ENCODE measurements at regions not wholly inside any gene's neighbourhood (a gene's known extent, or its start where the extent isn't known, plus 50 kb on each side); places are given as distances from the start of the nearest gene placed in this dataset.
"Not testable (repeated sequence)": the region's sequence is repeated elsewhere in the genome, so short reads cannot be mapped to it uniquely, and the experiment has no call there.

- no peaks in the 10 kb centered on the region for H3K9me3 ChIP-seq
- no peak overlapping the region for H3K27ac ChIP-seq
- H3K4me3 ChIP-seq, result no peak overlapping the region
- intact Hi-C loops (cut with DNase I), result no loop called here
- no peaks in the 10 kb centered on the region for H3K4me1 ChIP-seq
- no peaks in the 10 kb centered on the region for H3K36me3 ChIP-seq
- ATAC-seq (no peak), DNase-seq (no peak)
- TF ChIP-seq, protein P1, sequence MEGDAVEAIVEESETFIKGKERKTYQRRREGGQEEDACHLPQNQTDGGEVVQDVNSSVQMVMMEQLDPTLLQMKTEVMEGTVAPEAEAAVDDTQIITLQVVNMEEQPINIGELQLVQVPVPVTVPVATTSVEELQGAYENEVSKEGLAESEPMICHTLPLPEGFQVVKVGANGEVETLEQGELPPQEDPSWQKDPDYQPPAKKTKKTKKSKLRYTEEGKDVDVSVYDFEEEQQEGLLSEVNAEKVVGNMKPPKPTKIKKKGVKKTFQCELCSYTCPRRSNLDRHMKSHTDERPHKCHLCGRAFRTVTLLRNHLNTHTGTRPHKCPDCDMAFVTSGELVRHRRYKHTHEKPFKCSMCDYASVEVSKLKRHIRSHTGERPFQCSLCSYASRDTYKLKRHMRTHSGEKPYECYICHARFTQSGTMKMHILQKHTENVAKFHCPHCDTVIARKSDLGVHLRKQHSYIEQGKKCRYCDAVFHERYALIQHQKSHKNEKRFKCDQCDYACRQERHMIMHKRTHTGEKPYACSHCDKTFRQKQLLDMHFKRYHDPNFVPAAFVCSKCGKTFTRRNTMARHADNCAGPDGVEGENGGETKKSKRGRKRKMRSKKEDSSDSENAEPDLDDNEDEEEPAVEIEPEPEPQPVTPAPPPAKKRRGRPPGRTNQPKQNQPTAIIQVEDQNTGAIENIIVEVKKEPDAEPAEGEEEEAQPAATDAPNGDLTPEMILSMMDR (IDR thresholded peaks at IDR 0.05), result no peak
- H3K27me3 ChIP-seq, result no peaks in the 10 kb centered on the region
Measured at GRCh38 chr1:227411066-227411465, 92.8 kb upstream of the CDC42BPA start.

- H3K27ac ChIP-seq; H3K27me3 ChIP-seq; H3K4me3 ChIP-seq; intact Hi-C loops (cut with DNase I); H3K36me3 ChIP-seq; H3K4me1 ChIP-seq; ATAC-seq; H3K9me3 ChIP-seq; DNase-seq: not testable (repeated sequence)
Measured at GRCh38 chr1:227406332-227406731, 88.0 kb upstream of the CDC42BPA start.

- intact Hi-C loops (cut with DNase I), result no loop called here
- TF ChIP-seq, protein P1 (IDR thresholded peaks at IDR 0.05), result no peak
- H3K9me3 ChIP-seq, result no peaks in the 10 kb centered on the region
- ATAC-seq (no peak), DNase-seq (no peak)
- H3K27me3 ChIP-seq, result no peaks in the 10 kb centered on the region
- no peak overlapping the region for H3K27ac ChIP-seq
- no peaks in the 10 kb centered on the region for H3K36me3 ChIP-seq
- H3K4me1 ChIP-seq, result no peaks in the 10 kb centered on the region
- H3K4me3 ChIP-seq, result no peak overlapping the region
Measured at GRCh38 chr1:227403535-227403934, 85.2 kb upstream of the CDC42BPA start.

GRCh38 chr1:227401562-227402342 lies 83.5 kb upstream of the CDC42BPA start:
- intact Hi-C loops (cut with DNase I), result no loop called here
- no peak for DNase-seq
- H3K4me1 ChIP-seq, result no peaks in the 10 kb centered on the region
- no peaks in the 10 kb centered on the region for H3K9me3 ChIP-seq
- H3K36me3 ChIP-seq, result no peaks in the 10 kb centered on the region
- H3K27me3 ChIP-seq, result no peaks in the 10 kb centered on the region
- TF ChIP-seq, protein P1 (IDR thresholded peaks at IDR 0.05), result no peak
- H3K27ac ChIP-seq, result no peak overlapping the region
- ATAC-seq, result no peak
- no peak overlapping the region for H3K4me3 ChIP-seq

DNA sequence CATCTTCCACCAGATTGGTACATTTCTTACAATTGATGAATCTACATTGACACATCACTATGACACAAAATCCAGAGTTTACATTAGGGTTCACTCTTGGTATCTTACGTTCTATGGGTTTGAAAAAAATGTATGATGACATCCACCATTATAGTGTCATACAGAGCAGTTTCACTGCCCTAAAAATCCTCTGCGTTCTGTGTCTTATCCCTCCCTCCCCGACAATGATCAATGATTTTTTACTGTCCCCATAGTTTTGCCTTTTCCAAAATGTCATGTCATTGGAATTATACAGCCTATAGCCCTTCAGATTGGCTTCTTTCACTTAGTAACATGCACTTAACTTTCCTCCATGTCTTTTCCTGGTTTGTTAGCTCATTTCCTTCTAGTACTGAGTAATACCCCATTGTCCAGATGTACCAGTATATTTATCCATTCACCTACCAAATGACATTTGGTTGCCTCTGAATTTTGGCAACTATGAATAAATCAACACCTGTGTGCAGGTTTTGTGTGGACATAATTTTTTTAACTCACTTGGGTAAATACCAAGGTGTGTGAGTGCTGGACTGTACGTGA lies 80.9 kb upstream of the CDC42BPA start:
- no peak for ATAC-seq
- no peak for DNase-seq
- Histone ChIP-seq H3K9me3 (no peaks in the 10 kb centered on the region), H3K36me3 (no peaks in the 10 kb centered on the region), H3K4me3 (no peak overlapping the region), H3K27me3 (no peaks in the 10 kb centered on the region), H3K4me1 (no peaks in the 10 kb centered on the region), H3K27ac (no peak overlapping the region)
- TF ChIP-seq, protein P1 (IDR thresholded peaks at IDR 0.05), result no peak
- intact Hi-C loops (cut with DNase I), result no loop called here

- TF ChIP-seq, protein P1 (IDR thresholded peaks at IDR 0.05), result no peak
- Histone ChIP-seq H3K27ac (no peak overlapping the region), H3K9me3 (no peaks in the 10 kb centered on the region), H3K36me3 (no peaks in the 10 kb centered on the region), H3K27me3 (no peaks in the 10 kb centered on the region), H3K4me1 (no peaks in the 10 kb centered on the region), H3K4me3 (no peak overlapping the region)
- ATAC-seq, result no peak
- DNase-seq, result no peak
- intact Hi-C loops (cut with DNase I), result no loop called here
Measured at GRCh38 chr1:227397354-227397978, 79.2 kb upstream of the CDC42BPA start.

All from upper lobe of right lung (tissue), 1 donor.